ENCODE measurements at regions not wholly inside any gene's neighbourhood (a gene's known extent, or its start where the extent isn't known, plus 50 kb on each side); places are given as distances from the start of the nearest gene placed in this dataset.

GRCh38 chr4:24395937-24396336, 188.4 kb downstream of the DHX15 start:
- FAIRE-seq (no peak), DNase-seq (ENCODE audit: low read depth in 1 of 2, low spot score in 2 of 2) (no peak)
- no peak overlapping the region for H3K9ac ChIP-seq (replicated peaks in 1 of 4; ENCODE audit: extremely low read depth in 1 of 4, low read depth in 3 of 4, low read length in 3 of 4)
- no peaks in the 10 kb centered on the region for H3K79me1 ChIP-seq (ENCODE audit: low read depth, low read length)
- H3K79me2 ChIP-seq (ENCODE audit: control insufficient read depth in 1 of 2, insufficient read depth in 2 of 2, low read length in 2 of 2): no peaks in the 10 kb centered on the region
- H4K91ac ChIP-seq (replicated peaks; ENCODE audit: insufficient read length, low read length): no peak overlapping the region
- H2BK5ac ChIP-seq (ENCODE audit: low read depth, low read length): no peak overlapping the region
- H2BK120ac ChIP-seq (replicated peaks; ENCODE audit: low read depth, low read length): no peak overlapping the region
- no peaks in the 10 kb centered on the region for H3K4me1 ChIP-seq (replicated peaks in 1 of 4; ENCODE audit: control insufficient read depth in 3 of 4, insufficient read depth in 4 of 4, low read length in 3 of 4)
- no peak overlapping the region for H3K56ac ChIP-seq (replicated peaks; ENCODE audit: insufficient read length, low read depth, low read length)
- H2AK5ac ChIP-seq (ENCODE audit: low read depth, low read length): no peak overlapping the region
- no peak overlapping the region for H3K18ac ChIP-seq (ENCODE audit: extremely low read depth, low read length)
- no peak overlapping the region for H2BK12ac ChIP-seq (ENCODE audit: low read depth, low read length)
- no peaks in the 10 kb centered on the region for H3K36me3 ChIP-seq (ENCODE audit: control insufficient read depth in 2 of 4, insufficient read depth in 4 of 4, low read length in 3 of 4)
- POLR2A ChIA-PET (ENCODE audit: partially characterized antibody): interaction anchor here (0.5 kb wide), 1 partner anchor 51 kb away, joined by 4 read pairs; no protein-coding TSS in a partner anchor
- no peak overlapping the region for H3K14ac ChIP-seq (ENCODE audit: insufficient read length)
- TF ChIP-seq BCL11A (IDR thresholded peaks at IDR 0.05; ENCODE audit: low read depth in 2 of 2, low read length in 2 of 2) (no peak), POLR2A (IDR thresholded peaks at IDR 0.05; ENCODE audit: control extremely low read depth in 1 of 2, low read depth in 2 of 2, low read length in 2 of 2) (no peak), RAD21 (IDR thresholded peaks at IDR 0.05 in 1 of 2, conservative IDR thresholded peaks at IDR 0.05 in 1 of 2; ENCODE audit: low read depth in 2 of 2, low read length in 2 of 2) (peak; percentile 47 to 64), CTCF (IDR thresholded peaks at IDR 0.05; ENCODE audit: control extremely low read depth in 1 of 3, insufficient read depth in 1 of 3, low read depth in 1 of 3, low read length in 3 of 3) (peak; percentile 40 to 55 (median 42)), GABPA (IDR thresholded peaks at IDR 0.05; ENCODE audit: borderline replicate concordance, insufficient read depth, low read length) (no peak), EP300 (IDR thresholded peaks at IDR 0.05; ENCODE audit: borderline replicate concordance in 1 of 2, low read depth in 2 of 2, low read length in 2 of 2) (no peak), FOSL1 (IDR thresholded peaks at IDR 0.05; ENCODE audit: insufficient read depth, low read depth, low read length) (no peak)
- H3K4me2 ChIP-seq (ENCODE audit: insufficient read depth in 1 of 2, low read depth in 2 of 2, low read length in 2 of 2): no peak overlapping the region
- no peaks in the 10 kb centered on the region for H3K23me2 ChIP-seq (ENCODE audit: low read depth, low read length)
- no peak overlapping the region for H4K8ac ChIP-seq (ENCODE audit: extremely low read depth, insufficient read depth, low read length)
- no peak overlapping the region for H3K4ac ChIP-seq (replicated peaks; ENCODE audit: insufficient read length, low read depth, low read length)
- H3K27ac ChIP-seq (ENCODE audit: low read depth, low read length): no peak overlapping the region
- no peak overlapping the region for H2BK15ac ChIP-seq (ENCODE audit: low read length)
- H3K27me3 ChIP-seq (replicated peaks in 1 of 4; ENCODE audit: control insufficient read depth in 3 of 4, extremely low read depth in 1 of 4, insufficient read depth in 3 of 4, low read length in 3 of 4): no peaks in the 10 kb centered on the region; a peak in 1 of 7 replicates
- H3K9me3 ChIP-seq (ENCODE audit: insufficient read depth in 2 of 2, low read depth in 1 of 2, low read length in 1 of 2): no peaks in the 10 kb centered on the region
- no peak overlapping the region for H3K23ac ChIP-seq (ENCODE audit: insufficient read length)
- no peak overlapping the region for H4K5ac ChIP-seq (ENCODE audit: insufficient read length, low read depth, low read length)
- H4K20me1 ChIP-seq (replicated peaks in 1 of 2; ENCODE audit: control insufficient read depth in 1 of 2, insufficient read depth in 2 of 2, low read length in 2 of 2): no peaks in the 10 kb centered on the region
- H2AFZ ChIP-seq (ENCODE audit: low read length): no peak overlapping the region
- 92% methylated on average over 7 of the region's 7 CpGs; no CpG with 5 or more reads in 1 of the 2 experiments for WGBS, 2 experiments (ENCODE audit: extremely low coverage in 1 of 2, insufficient coverage in 1 of 2, insufficient read length in 1 of 2, insufficient replicate concordance in 2 of 2, low coverage in 1 of 2, low lambda C conversion rate in 2 of 2, missing lambda C conversion rate in 1 of 2)
- no peak overlapping the region for H2BK20ac ChIP-seq (ENCODE audit: low read length)
- no peak overlapping the region for H3K4me3 ChIP-seq (ENCODE audit: extremely low read depth in 1 of 4, insufficient read depth in 2 of 4, low read depth in 3 of 4, low read length in 4 of 4)
- CTCF ChIA-PET (ENCODE audit: partially characterized antibody): interaction anchor here (0.6 to 1.5 kb wide), 6 partner anchors 12 to 430 kb away, joined by 3 to 5 read pairs (median 4); no protein-coding TSS in a partner anchor
